GM12864 (cell line): ENCODE measurements at regions not wholly inside any gene's neighbourhood (a gene's known extent, or its start where the extent isn't known, plus 50 kb on each side); places are given as distances from the start of the nearest gene placed in this dataset.

Experiments used
- DNase-seq: peaks from one replicate; pipeline ENCODE4 v3.0.0-alpha.2; 2011; ENCODE audit warnings: low read depth
- H3K4me3 ChIP-seq: 2 replicates; pipeline ENCODE4 v1.5.1; 2011; ENCODE audit warnings: mild to moderate bottlenecking, low read depth, low read length, control low read depth
- CTCF ChIP-seq: IDR thresholded peaks from 2 replicates; pipeline ENCODE4 v1.5.1; 2011; ENCODE audit warnings: low read depth, mild to moderate bottlenecking, moderate library complexity, low read length, control low read depth, inconsistent platforms; ENCODE audit errors: missing control alignments

GRCh38 chr6:14802514-14803160, 443.2 kb upstream of the JARID2 start:
- H3K4me3 ChIP-seq: no peak overlapping the region
- DNase-seq: no peak
- no peak for TF ChIP-seq CTCF

- H3K4me3 ChIP-seq: no peak overlapping the region
- DNase-seq: no peak
- no peak for TF ChIP-seq CTCF
Observed at GRCh38 chr6:14804001-14804784, 441.7 kb upstream of the JARID2 start.

GRCh38 chr6:14804785-14805210, 441.1 kb upstream of the JARID2 start:
- DNase-seq: no peak
- no peak for TF ChIP-seq CTCF
- H3K4me3 ChIP-seq: no peak overlapping the region

GRCh38 chr6:14806101-14806500, 439.8 kb upstream of the JARID2 start:
- DNase-seq: no peak
- no peak for TF ChIP-seq CTCF
- no peak overlapping the region for H3K4me3 ChIP-seq

GRCh38 chr6:14807130-14807529, 438.7 kb upstream of the JARID2 start:
- TF ChIP-seq CTCF: no peak
- DNase-seq: no peak
- H3K4me3 ChIP-seq: no peak overlapping the region

- no peak for TF ChIP-seq CTCF
- no peak overlapping the region for H3K4me3 ChIP-seq
- DNase-seq: no peak
Observed at GRCh38 chr6:14807971-14808370, 437.9 kb upstream of the JARID2 start.
